ENCODE measurements at regions not wholly inside any gene's neighbourhood (a gene's known extent, or its start where the extent isn't known, plus 50 kb on each side); places are given as distances from the start of the nearest gene placed in this dataset.

GRCh38 chr13:24012648-24013047, 115.3 kb upstream of the C1QTNF9B start:
- TF ChIP-seq, protein P1, sequence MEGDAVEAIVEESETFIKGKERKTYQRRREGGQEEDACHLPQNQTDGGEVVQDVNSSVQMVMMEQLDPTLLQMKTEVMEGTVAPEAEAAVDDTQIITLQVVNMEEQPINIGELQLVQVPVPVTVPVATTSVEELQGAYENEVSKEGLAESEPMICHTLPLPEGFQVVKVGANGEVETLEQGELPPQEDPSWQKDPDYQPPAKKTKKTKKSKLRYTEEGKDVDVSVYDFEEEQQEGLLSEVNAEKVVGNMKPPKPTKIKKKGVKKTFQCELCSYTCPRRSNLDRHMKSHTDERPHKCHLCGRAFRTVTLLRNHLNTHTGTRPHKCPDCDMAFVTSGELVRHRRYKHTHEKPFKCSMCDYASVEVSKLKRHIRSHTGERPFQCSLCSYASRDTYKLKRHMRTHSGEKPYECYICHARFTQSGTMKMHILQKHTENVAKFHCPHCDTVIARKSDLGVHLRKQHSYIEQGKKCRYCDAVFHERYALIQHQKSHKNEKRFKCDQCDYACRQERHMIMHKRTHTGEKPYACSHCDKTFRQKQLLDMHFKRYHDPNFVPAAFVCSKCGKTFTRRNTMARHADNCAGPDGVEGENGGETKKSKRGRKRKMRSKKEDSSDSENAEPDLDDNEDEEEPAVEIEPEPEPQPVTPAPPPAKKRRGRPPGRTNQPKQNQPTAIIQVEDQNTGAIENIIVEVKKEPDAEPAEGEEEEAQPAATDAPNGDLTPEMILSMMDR (IDR thresholded peaks at IDR 0.05) = no peak
- TF ChIP-seq POLR2AphosphoS5 (IDR thresholded peaks at IDR 0.05) = no peak

All from stomach (tissue), 4 donors.